CD4-positive, alpha-beta T cell treated with Interleukin-21 for 1 hour (primary cell): ENCODE measurements at regions not wholly inside any gene's neighbourhood (a gene's known extent, or its start where the extent isn't known, plus 50 kb on each side); places are given as distances from the start of the nearest gene placed in this dataset.

Source experiments
- DNase-seq: peaks from one replicate; pipeline ENCODE4 v3.0.0-alpha.2; 2020

GRCh38 chr2:235170536-235171521 is 219.0 kb downstream of the SH3BP4 start:
- DNase-seq, result no peak

- DNase-seq, result no peak
Observed at GRCh38 chr2:235171550-235172031, 219.8 kb downstream of the SH3BP4 start.

- DNase-seq, result no peak
Observed at GRCh38 chr2:235180642-235181041, 228.8 kb downstream of the SH3BP4 start.

- DNase-seq, result no peak
Observed at GRCh38 chr2:235183786-235184185, 232.0 kb downstream of the SH3BP4 start.

- DNase-seq, result no peak
Observed at GRCh38 chr2:235187806-235188205, 236.0 kb downstream of the SH3BP4 start.

GRCh38 chr2:235191486-235191885 is 239.7 kb downstream of the SH3BP4 start:
- no peak for DNase-seq

GRCh38 chr2:235191978-235192377 is 240.2 kb downstream of the SH3BP4 start:
- DNase-seq, result no peak

- DNase-seq, result no peak
Observed at GRCh38 chr2:235194351-235194750, 242.5 kb downstream of the SH3BP4 start.

GRCh38 chr2:235194836-235195235 is 243.0 kb downstream of the SH3BP4 start:
- DNase-seq, result no peak

- DNase-seq, result no peak
Observed at GRCh38 chr2:235195921-235196320, 244.1 kb downstream of the SH3BP4 start.

GRCh38 chr2:235199128-235199527 is 247.3 kb downstream of the SH3BP4 start:
- no peak for DNase-seq

GRCh38 chr2:235200216-235200615 is 248.4 kb downstream of the SH3BP4 start:
- DNase-seq, result no peak

- DNase-seq, result no peak
Observed at GRCh38 chr2:235201756-235202155, 249.9 kb downstream of the SH3BP4 start.

- no peak for DNase-seq
Observed at GRCh38 chr2:235204948-235205347, 253.1 kb downstream of the SH3BP4 start.

GRCh38 chr2:235206399-235206798 is 254.6 kb downstream of the SH3BP4 start:
- DNase-seq, result no peak

GRCh38 chr2:235206980-235207579 is 255.3 kb downstream of the SH3BP4 start:
- no peak for DNase-seq

GRCh38 chr2:235211056-235211455 is 259.2 kb downstream of the SH3BP4 start:
- no peak for DNase-seq

GRCh38 chr2:235212501-235213158 is 260.8 kb downstream of the SH3BP4 start:
- no peak for DNase-seq

GRCh38 chr2:235215248-235215647 is 263.4 kb downstream of the SH3BP4 start:
- no peak for DNase-seq

- DNase-seq, result no peak
Observed at GRCh38 chr2:235216901-235217300, 265.1 kb downstream of the SH3BP4 start.

GRCh38 chr2:235217846-235218245 is 266.0 kb downstream of the SH3BP4 start:
- DNase-seq, result no peak

- no peak for DNase-seq
Observed at GRCh38 chr2:235218486-235218907, 266.7 kb downstream of the SH3BP4 start.

- no peak for DNase-seq
Observed at GRCh38 chr2:235219048-235219447, 267.2 kb downstream of the SH3BP4 start.
